ENCODE measurements at regions not wholly inside any gene's neighbourhood (a gene's known extent, or its start where the extent isn't known, plus 50 kb on each side); places are given as distances from the start of the nearest gene placed in this dataset.

GRCh38 chr5:163870441-163870840 is 365.0 kb downstream of the MAT2B start:
- TF ChIP-seq NR2F2 (IDR thresholded peaks at IDR 0.05) (no peak), ATF3 (IDR thresholded peaks at IDR 0.05) (no peak), JUND (IDR thresholded peaks at IDR 0.05) (no peak), FOXA2 (IDR thresholded peaks at IDR 0.05) (no peak), REST (IDR thresholded peaks at IDR 0.05) (no peak), ZBTB33 (IDR thresholded peaks at IDR 0.05) (no peak), EGR1 (IDR thresholded peaks at IDR 0.05; ENCODE audit: low read depth in 2 of 2) (no peak), MAX (IDR thresholded peaks at IDR 0.05) (no peak), RAD21 (IDR thresholded peaks at IDR 0.05) (no peak), GABPA (IDR thresholded peaks at IDR 0.05 in 1 of 2, conservative IDR thresholded peaks at IDR 0.05 in 1 of 2) (no peak), HNF4A (conservative IDR thresholded peaks at IDR 0.05) (no peak), TAF1 (conservative IDR thresholded peaks at IDR 0.05) (no peak), FOXA1 (IDR thresholded peaks at IDR 0.05) (no peak)
- no peak for DNase-seq (ENCODE audit: low spot score)
- no peak overlapping the region for H3K4me3 ChIP-seq (ENCODE audit: low read depth in 1 of 3, low read length in 3 of 3)
- H3K9ac ChIP-seq (ENCODE audit: low read depth in 1 of 2, low read length in 2 of 2): no peak overlapping the region
- no peaks in the 10 kb centered on the region for H3K4me1 ChIP-seq (ENCODE audit: control insufficient read depth in 4 of 4, insufficient read depth in 4 of 4, low read length in 3 of 4)
- peaks cover 0 to 1% (median 0%) of the 10 kb centered on the region in 4 donors for H3K9me3 ChIP-seq (ENCODE audit: control insufficient read depth in 4 of 4, low read length in 3 of 4)
- H3K27ac ChIP-seq (ENCODE audit: low read depth in 1 of 2, low read length in 2 of 2): no peak overlapping the region
- H3K27me3 ChIP-seq (ENCODE audit: control insufficient read depth in 4 of 4, insufficient read depth in 4 of 4, low read length in 3 of 4): peaks cover 0 to 3% (median under 1%) of the 10 kb centered on the region in 4 donors
- H3K36me3 ChIP-seq (ENCODE audit: control insufficient read depth in 4 of 4, insufficient read depth in 3 of 4, low read depth in 1 of 4, low read length in 3 of 4): no peaks in the 10 kb centered on the region
- 52% methylated on average over 2 of the region's 2 CpGs for WGBS

- no peak for DNase-seq (ENCODE audit: low spot score)
- Histone ChIP-seq H3K27me3 (ENCODE audit: control insufficient read depth in 4 of 4, insufficient read depth in 4 of 4, low read length in 3 of 4) (peaks cover 0 to 1% (median 0%) of the 10 kb centered on the region in 4 donors), H3K36me3 (ENCODE audit: control insufficient read depth in 4 of 4, insufficient read depth in 3 of 4, low read depth in 1 of 4, low read length in 3 of 4) (no peaks in the 10 kb centered on the region), H3K4me1 (ENCODE audit: control insufficient read depth in 4 of 4, insufficient read depth in 4 of 4, low read length in 3 of 4) (no peaks in the 10 kb centered on the region), H3K9ac (ENCODE audit: low read depth in 1 of 2, low read length in 2 of 2) (no peak overlapping the region), H3K9me3 (ENCODE audit: control insufficient read depth in 4 of 4, low read length in 3 of 4) (peaks cover 0 to 1% (median 0%) of the 10 kb centered on the region in 4 donors), H3K4me3 (ENCODE audit: low read depth in 1 of 3, low read length in 3 of 3) (no peak overlapping the region), H3K27ac (ENCODE audit: low read depth in 1 of 2, low read length in 2 of 2) (no peak overlapping the region)
- TF ChIP-seq CTCF (IDR thresholded peaks at IDR 0.05; ENCODE audit: low read depth, low read length, missing input control): no peak
- no peak for TF ChIP-seq HNF4A (conservative IDR thresholded peaks at IDR 0.05)
- no peak for TF ChIP-seq NR2F2 (IDR thresholded peaks at IDR 0.05)
- no peak for TF ChIP-seq ZBTB33 (IDR thresholded peaks at IDR 0.05)
- no peak for TF ChIP-seq GABPA (IDR thresholded peaks at IDR 0.05 in 1 of 2, conservative IDR thresholded peaks at IDR 0.05 in 1 of 2)
- TF ChIP-seq RXRA (IDR thresholded peaks at IDR 0.05): no peak
- TF ChIP-seq HNF4G (IDR thresholded peaks at IDR 0.05): no peak
- TF ChIP-seq EGR1 (IDR thresholded peaks at IDR 0.05; ENCODE audit: low read depth in 2 of 2): no peak
- no peak for TF ChIP-seq FOXA2 (IDR thresholded peaks at IDR 0.05)
- TF ChIP-seq RAD21 (IDR thresholded peaks at IDR 0.05): no peak
- TF ChIP-seq TAF1 (conservative IDR thresholded peaks at IDR 0.05): no peak
- TF ChIP-seq YY1 (IDR thresholded peaks at IDR 0.05): no peak
- TF ChIP-seq FOXA1 (IDR thresholded peaks at IDR 0.05): no peak
- TF ChIP-seq JUND (IDR thresholded peaks at IDR 0.05): no peak
- TF ChIP-seq SP1 (IDR thresholded peaks at IDR 0.05): no peak
- TF ChIP-seq MAX (IDR thresholded peaks at IDR 0.05): no peak
- TF ChIP-seq REST (IDR thresholded peaks at IDR 0.05): no peak
These were observed 369.0 kb downstream of the MAT2B start for GRCh38 chr5:163874431-163874830.

Measured in liver (tissue), 8 donors.